ENCODE measurements at regions not wholly inside any gene's neighbourhood (a gene's known extent, or its start where the extent isn't known, plus 50 kb on each side); places are given as distances from the start of the nearest gene placed in this dataset.

- intact Hi-C loops (cut with DNase I; ENCODE audit: low total_unique reads), result no loop called here
- Histone ChIP-seq H3K36me3 (ENCODE audit: low read depth, missing control alignments) (no peaks in the 10 kb centered on the region), H3K27ac (no peak overlapping the region), H3K9me3 (no peaks in the 10 kb centered on the region), H3K27me3 (no peaks in the 10 kb centered on the region), H3K4me3 (no peak overlapping the region), H3K4me1 (no peaks in the 10 kb centered on the region)
- DNase-seq, result no peak
- TF ChIP-seq CTCF (IDR thresholded peaks at IDR 0.05) (no peak), POLR2A (IDR thresholded peaks at IDR 0.05) (no peak)
- 96 to 100% methylated on average over 2 of the region's 2 CpGs for WGBS, 2 donors
These were observed 214.0 kb downstream of the LMO4 start for GRCh38 chr1:87542697-87543096.

GRCh38 chr1:87549738-87550137, 221.1 kb downstream of the LMO4 start:
- Histone ChIP-seq H3K4me1 (no peaks in the 10 kb centered on the region), H3K27me3 (no peaks in the 10 kb centered on the region), H3K4me3 (no peak overlapping the region), H3K36me3 (ENCODE audit: low read depth, missing control alignments) (no peaks in the 10 kb centered on the region), H3K9me3 (no peaks in the 10 kb centered on the region), H3K27ac (no peak overlapping the region)
- WGBS, 2 donors, result 61 to 72% methylated on average over 1 of the region's 1 CpG
- TF ChIP-seq POLR2A (IDR thresholded peaks at IDR 0.05), result no peak
- TF ChIP-seq CTCF (IDR thresholded peaks at IDR 0.05), result no peak
- no peak for DNase-seq
- intact Hi-C loops (cut with DNase I; ENCODE audit: low total_unique reads), result no loop called here

- Histone ChIP-seq H3K27me3 (no peaks in the 10 kb centered on the region), H3K36me3 (ENCODE audit: low read depth, missing control alignments) (no peaks in the 10 kb centered on the region), H3K27ac (no peak overlapping the region), H3K4me3 (no peak overlapping the region), H3K9me3 (no peaks in the 10 kb centered on the region), H3K4me1 (no peaks in the 10 kb centered on the region)
- WGBS, 2 donors, result 92 to 94% methylated on average over 2 of the region's 2 CpGs
- DNase-seq, result no peak
- no peak for TF ChIP-seq POLR2A (IDR thresholded peaks at IDR 0.05)
- TF ChIP-seq CTCF (IDR thresholded peaks at IDR 0.05), result no peak
- intact Hi-C loops (cut with DNase I; ENCODE audit: low total_unique reads), result no loop called here
These were observed 224.8 kb downstream of the LMO4 start for GRCh38 chr1:87553511-87553910.

- 85 to 95% methylated on average over 1 of the region's 1 CpG for WGBS, 2 donors
- no peaks in the 10 kb centered on the region for H3K27me3 ChIP-seq
- TF ChIP-seq CTCF (IDR thresholded peaks at IDR 0.05), result no peak
- no peak for TF ChIP-seq POLR2A (IDR thresholded peaks at IDR 0.05)
- intact Hi-C loops (cut with DNase I; ENCODE audit: low total_unique reads), result no loop called here
- no peaks in the 10 kb centered on the region for H3K9me3 ChIP-seq
- H3K27ac ChIP-seq, result no peak overlapping the region
- H3K4me3 ChIP-seq, result no peak overlapping the region
- no peaks in the 10 kb centered on the region for H3K36me3 ChIP-seq (ENCODE audit: low read depth, missing control alignments)
- no peak for DNase-seq
- H3K4me1 ChIP-seq, result no peaks in the 10 kb centered on the region
These were observed 226.7 kb downstream of the LMO4 start for GRCh38 chr1:87555366-87555765.

- no peaks in the 10 kb centered on the region for H3K27me3 ChIP-seq
- WGBS, 2 donors, result 94 to 97% methylated on average over 3 of the region's 3 CpGs
- TF ChIP-seq CTCF (IDR thresholded peaks at IDR 0.05), result no peak
- TF ChIP-seq POLR2A (IDR thresholded peaks at IDR 0.05), result no peak
- no peaks in the 10 kb centered on the region for H3K9me3 ChIP-seq
- H3K4me3 ChIP-seq, result no peak overlapping the region
- H3K4me1 ChIP-seq, result no peaks in the 10 kb centered on the region
- no peak overlapping the region for H3K27ac ChIP-seq
- H3K36me3 ChIP-seq (ENCODE audit: low read depth, missing control alignments), result no peaks in the 10 kb centered on the region
- no peak for DNase-seq
- intact Hi-C loops (cut with DNase I; ENCODE audit: low total_unique reads), result no loop called here
These were observed 227.6 kb downstream of the LMO4 start for GRCh38 chr1:87556326-87556725.

Measured in testis (tissue), 2 donors.